GM12878 (cell line): ENCODE measurements at regions not wholly inside any gene's neighbourhood (a gene's known extent, or its start where the extent isn't known, plus 50 kb on each side); places are given as distances from the start of the nearest gene placed in this dataset.

ENCODE experiments used
- ATAC-seq: fragments of 200-7000 bp; cut with Tn5 transposase; 3 replicates; pipeline ENCODE4 v1.9.1; 2020; ENCODE audit warnings: mild to moderate bottlenecking, moderate library complexity
- BruUV-seq: library from RNA; stranded (reverse); fragments of 400-500 nt; replicated peaks from 2 replicates; lab custom pipeline; 2021; lab: Mats Ljungman, UMichigan
- CTCF ChIA-PET: fragments of 300-600 bp; sonication (Branson Sonifier 250); formaldehyde crosslinking; extraction: SDS; loops from one replicate; lab custom pipeline; 2021; ENCODE audit warnings: inconsistent platforms; lab: Yijun Ruan, JAX
- POLR2A ChIA-PET: fragments of 350-600 bp; formaldehyde crosslinking; extraction: SDS; loops from one replicate; lab custom pipeline; 2021; ENCODE audit warnings: inconsistent platforms; lab: Charles Lee
- RAD21 ChIA-PET: fragments of 300-600 bp; sonication (Branson Sonifier 250); formaldehyde crosslinking; loops from one replicate; lab custom pipeline; 2023; ENCODE audit warnings: antibody characterized with exemption; ENCODE audit not compliant: unreplicated experiment; lab: Charles Lee
- SMC1A ChIA-PET: fragments of 300-600 bp; sonication (Branson Sonifier 250); formaldehyde crosslinking; loops from one replicate; lab custom pipeline; 2023; ENCODE audit not compliant: unreplicated experiment, uncharacterized antibody; lab: Charles Lee
- DNase-seq: peaks from one replicate; pipeline ENCODE4 v3.0.0-alpha.2; 2011; ENCODE audit warnings: low read depth, low spot score
- FAIRE-seq: peaks from 3 replicates; lab custom pipeline; 2011; peaks lifted over from hg19 to GRCh38; lab: Jason Lieb, UNC
- H2AFZ ChIP-seq: 2 replicates; pipeline ENCODE4 v1.6.0; 2011; ENCODE audit warnings: low read depth, low read length, control low read depth; ENCODE audit not compliant: control insufficient read depth
- H3K27ac ChIP-seq: 2 replicates; pipeline ENCODE4 v1.5.1; 2011; ENCODE audit warnings: control low read depth; ENCODE audit not compliant: control insufficient read depth, insufficient read depth
- H3K27me3 ChIP-seq, 2 experiments: replicated peaks in 1 of 2; 2 replicates each; pipeline versions ENCODE4 v1.6.0 to v1.6.1; 2011; ENCODE audit warnings: low read length in 1 of 2; ENCODE audit not compliant: control insufficient read depth in 2 of 2, insufficient read depth in 2 of 2
- H3K36me3 ChIP-seq, 2 experiments: 2 replicates each; pipeline ENCODE4 v1.5.1; 2011; ENCODE audit warnings: low read length in 1 of 2; ENCODE audit not compliant: control insufficient read depth in 2 of 2, insufficient read depth in 2 of 2
- H3K4me1 ChIP-seq: 2 replicates; pipeline ENCODE4 v1.6.1; 2011; ENCODE audit warnings: mild to moderate bottlenecking, low read length, moderate library complexity, mixed read lengths; ENCODE audit not compliant: control insufficient read depth, insufficient read depth
- H3K4me2 ChIP-seq: 2 replicates; pipeline ENCODE4 v1.6.0; 2011; ENCODE audit warnings: control low read depth; ENCODE audit not compliant: control insufficient read depth, insufficient read depth
- H3K4me3 ChIP-seq: fragments of 200-600 bp; sonication (generic); 2 replicates; pipeline ENCODE4 v1.5.1; 2016
- H3K79me2 ChIP-seq: 2 replicates; pipeline ENCODE4 v1.6.0; 2011; ENCODE audit warnings: low read length; ENCODE audit not compliant: control insufficient read depth, insufficient read depth
- H3K9ac ChIP-seq: 2 replicates; pipeline ENCODE4 v1.8.0; 2011; ENCODE audit warnings: low read length, control low read depth, mixed read lengths; ENCODE audit not compliant: control insufficient read depth, insufficient read depth
- H3K9me3 ChIP-seq: replicated peaks from 3 replicates; pipeline ENCODE4 v1.5.1; 2011; ENCODE audit warnings: mild to moderate bottlenecking, low read length; ENCODE audit not compliant: control insufficient read depth, insufficient read depth
- H4K20me1 ChIP-seq: 2 replicates; pipeline ENCODE4 v1.6.0; 2011; ENCODE audit not compliant: control insufficient read depth, insufficient read depth
- CHD2 ChIP-seq: IDR thresholded peaks from 2 replicates; pipeline ENCODE4 v1.6.1; 2011; ENCODE audit warnings: low read depth, low read length, improper control_type of control experiment, borderline replicate concordance
- CREM ChIP-seq: IDR thresholded peaks from 2 replicates; pipeline ENCODE4 v1.6.1; 2014; ENCODE audit warnings: antibody characterized with exemption, low read depth
- E2F4 ChIP-seq: IDR thresholded peaks from 2 replicates; pipeline ENCODE4 v1.6.1; 2012; ENCODE audit warnings: low read depth, low read length, improper control_type of control experiment
- FOXK2 ChIP-seq: fragments of 450-650 bp; IDR thresholded peaks from 2 replicates; pipeline ENCODE4 v1.6.1; 2017; ENCODE audit warnings: mild to moderate bottlenecking, moderate library complexity
- IRF3 ChIP-seq: fragments of 450-650 bp; IDR thresholded peaks from 2 replicates; pipeline ENCODE4 v1.6.1; 2014; ENCODE audit warnings: mild to moderate bottlenecking
- JUNB ChIP-seq: IDR thresholded peaks from 2 replicates; pipeline ENCODE4 v1.6.1; 2016; ENCODE audit warnings: antibody characterized with exemption, mild to moderate bottlenecking
- KDM1A ChIP-seq: fragments of 200-600 bp; sonication (generic); IDR thresholded peaks from 2 replicates; pipeline ENCODE4 v1.6.1; 2016; ENCODE audit warnings: borderline replicate concordance
- NFXL1 ChIP-seq: fragments of 450-650 bp; IDR thresholded peaks from 2 replicates; pipeline ENCODE4 v1.6.1; 2017; ENCODE audit warnings: antibody characterized with exemption, mild to moderate bottlenecking, borderline replicate concordance
- RAD21 ChIP-seq: IDR thresholded peaks from 2 replicates; pipeline ENCODE4 v1.6.1; 2011; ENCODE audit warnings: mild to moderate bottlenecking, low read depth, low read length, moderate library complexity; ENCODE audit not compliant: insufficient read depth
- SIX5 ChIP-seq: IDR thresholded peaks from 2 replicates; pipeline ENCODE4 v1.6.1; 2011; ENCODE audit warnings: mild to moderate bottlenecking, low read depth, low read length, moderate library complexity; ENCODE audit not compliant: severe bottlenecking
- SP1 ChIP-seq: IDR thresholded peaks from one replicate; pipeline ENCODE4 v1.6.1; 2011; ENCODE audit warnings: low read depth, low read length
- SREBF1 ChIP-seq: IDR thresholded peaks from 2 replicates; pipeline ENCODE4 v1.6.1; 2012; ENCODE audit warnings: mild to moderate bottlenecking, low read length
- USF1 ChIP-seq: IDR thresholded peaks from 2 replicates; pipeline ENCODE4 v1.6.1; 2011; ENCODE audit warnings: borderline replicate concordance, low read depth, mild to moderate bottlenecking, moderate library complexity, mixed read lengths, low read length; ENCODE audit not compliant: insufficient read depth; ENCODE audit errors: extremely low read length
- WRNIP1 ChIP-seq: IDR thresholded peaks from 2 replicates; pipeline ENCODE4 v1.6.1; 2011; ENCODE audit warnings: low read depth, low read length, improper control_type of control experiment, borderline replicate concordance
- ZBTB33 ChIP-seq: fragments of 450-650 bp; IDR thresholded peaks from 2 replicates; pipeline ENCODE4 v1.6.1; 2017; ENCODE audit warnings: mild to moderate bottlenecking
- ZBTB40 ChIP-seq: fragments of 450-650 bp; IDR thresholded peaks from 2 replicates; pipeline ENCODE4 v1.6.1; 2016; ENCODE audit warnings: mild to moderate bottlenecking, moderate library complexity, borderline replicate concordance
- WGBS: methylation state at CpG from one replicate; pipeline ENCODE4 v1.1.6; 2016; ENCODE audit warnings: low lambda C conversion rate; ENCODE audit not compliant: insufficient replicate concordance, insufficient coverage; ENCODE audit errors: missing lambda C conversion rate; 5-methylcytosine and 5-hydroxymethylcytosine counted together
- in situ Hi-C: fragments of 300-500 bp; cut with MboI; formaldehyde crosslinking; loops from 9 replicates; pipeline ENCODE4 v1.14.3; 2018; ENCODE audit warnings: mixed read lengths
- intact Hi-C: fragments of 100-400 bp; cut with micrococcal nuclease; formaldehyde crosslinking; loops from one replicate; pipeline ENCODE4 v1.14.2; 2022; ENCODE audit not compliant: unreplicated experiment

GRCh38 chr5:51686622-51687021 is 303.4 kb downstream of the ISL1 start:
- no TSS peak for BruUV-seq
- ChIA-PET POLR2A (no interaction called here), SMC1A (no interaction called here), CTCF (interaction anchor here (0.9 kb wide), 1 partner anchor 274 kb away, joined by 4 read pairs; no protein-coding TSS in a partner anchor), RAD21 (no interaction called here)
- DNase-seq (no peak), ATAC-seq (no peak), FAIRE-seq (no peak)
- in situ Hi-C loops (no loop called here), intact Hi-C loops (no loop called here)
- Histone ChIP-seq H3K36me3 (no peaks in the 10 kb centered on the region), H3K27me3 (no peaks in the 10 kb centered on the region), H3K4me2 (no peak overlapping the region), H3K9ac (no peak overlapping the region), H3K4me1 (no peaks in the 10 kb centered on the region), H4K20me1 (no peaks in the 10 kb centered on the region), H3K27ac (no peak overlapping the region), H3K9me3 (no peaks in the 10 kb centered on the region), H2AFZ (no peak overlapping the region), H3K4me3 (no peak overlapping the region), H3K79me2 (no peaks in the 10 kb centered on the region)
- 0% methylated on average over 1 of the region's 1 CpG for WGBS
- TF ChIP-seq NFXL1, result no peak
- TF ChIP-seq WRNIP1, result no peak
- TF ChIP-seq SREBF1, result no peak
- TF ChIP-seq CHD2, result no peak
- TF ChIP-seq KDM1A, result no peak
- TF ChIP-seq JUNB, result no peak
- TF ChIP-seq RAD21, result no peak
- no peak for TF ChIP-seq E2F4
- TF ChIP-seq USF1, result no peak
- TF ChIP-seq IRF3, result no peak
- no peak for TF ChIP-seq SIX5
- no peak for TF ChIP-seq ZBTB40
- TF ChIP-seq FOXK2, result no peak
- no peak for TF ChIP-seq ZBTB33
- TF ChIP-seq CREM, result no peak
- TF ChIP-seq SP1, result no peak
